ENCODE measurements at regions not wholly inside any gene's neighbourhood (a gene's known extent, or its start where the extent isn't known, plus 50 kb on each side); places are given as distances from the start of the nearest gene placed in this dataset.

GRCh38 chr1:30229557-30229956, 493.8 kb downstream of the MATN1 start:
- no peak for TF ChIP-seq EP300 (conservative IDR thresholded peaks at IDR 0.05; ENCODE audit: poor library complexity, severe bottlenecking)
- TF ChIP-seq REST (IDR thresholded peaks at IDR 0.05; ENCODE audit: borderline replicate concordance): no peak
- no peak for TF ChIP-seq EZH2 (IDR thresholded peaks at IDR 0.05; ENCODE audit: borderline replicate concordance, insufficient read depth, low read length, poor library complexity, severe bottlenecking)
- no peak for TF ChIP-seq TAF1 (IDR thresholded peaks at IDR 0.05; ENCODE audit: low read depth)
- no peak for TF ChIP-seq RAD21 (conservative IDR thresholded peaks at IDR 0.05)
- no peak for TF ChIP-seq SMC3 (conservative IDR thresholded peaks at IDR 0.05; ENCODE audit: poor library complexity)
- no peak for TF ChIP-seq MXI1 (conservative IDR thresholded peaks at IDR 0.05; ENCODE audit: poor library complexity, severe bottlenecking)
- TF ChIP-seq CTCF (IDR thresholded peaks at IDR 0.05; ENCODE audit: poor library complexity, severe bottlenecking): no peak
- TF ChIP-seq POLR2AphosphoS5 (IDR thresholded peaks at IDR 0.05): no peak
- H3K9me3 ChIP-seq (ENCODE audit: low read length): no peaks in the 10 kb centered on the region
- H3K79me2 ChIP-seq (replicated peaks; ENCODE audit: insufficient read depth, low read length): no peaks in the 10 kb centered on the region
- H3K9ac ChIP-seq (ENCODE audit: low read length): no peak overlapping the region
- H3F3A ChIP-seq (ENCODE audit: insufficient read depth, low read length, poor library complexity, severe bottlenecking): no peaks in the 10 kb centered on the region
- H3K9me2 ChIP-seq (ENCODE audit: insufficient read depth, low read length): no peaks in the 10 kb centered on the region
- no peaks in the 10 kb centered on the region for H4K20me1 ChIP-seq (ENCODE audit: insufficient read depth)
- no peaks in the 10 kb centered on the region for H3K36me3 ChIP-seq (ENCODE audit: insufficient read depth, low read length)
- H3K4me2 ChIP-seq (ENCODE audit: low read length): no peak overlapping the region
- H3K27ac ChIP-seq (ENCODE audit: low read length): no peak overlapping the region
- no peaks in the 10 kb centered on the region for H3K27me3 ChIP-seq (ENCODE audit: insufficient read depth, low read depth, low read length)
- no peak overlapping the region for H3K4me3 ChIP-seq (ENCODE audit: low read length)
- no peak overlapping the region for H2AFZ ChIP-seq (ENCODE audit: low read depth, low read length)

- Histone ChIP-seq H3K36me3 (ENCODE audit: insufficient read depth, low read length) (no peaks in the 10 kb centered on the region), H3F3A (ENCODE audit: insufficient read depth, low read length, poor library complexity, severe bottlenecking) (no peaks in the 10 kb centered on the region), H3K4me2 (ENCODE audit: low read length) (no peak overlapping the region), H3K9me2 (ENCODE audit: insufficient read depth, low read length) (no peaks in the 10 kb centered on the region), H3K79me2 (replicated peaks; ENCODE audit: insufficient read depth, low read length) (no peaks in the 10 kb centered on the region), H4K20me1 (ENCODE audit: insufficient read depth) (no peaks in the 10 kb centered on the region), H2AFZ (ENCODE audit: low read depth, low read length) (no peak overlapping the region), H3K4me3 (ENCODE audit: low read length) (no peak overlapping the region), H3K9me3 (ENCODE audit: low read length) (no peaks in the 10 kb centered on the region), H3K27me3 (ENCODE audit: insufficient read depth, low read depth, low read length) (no peaks in the 10 kb centered on the region), H3K9ac (ENCODE audit: low read length) (no peak overlapping the region), H3K27ac (ENCODE audit: low read length) (no peak overlapping the region)
- TF ChIP-seq CTCF (IDR thresholded peaks at IDR 0.05; ENCODE audit: poor library complexity, severe bottlenecking) (no peak), MXI1 (conservative IDR thresholded peaks at IDR 0.05; ENCODE audit: poor library complexity, severe bottlenecking) (no peak), REST (IDR thresholded peaks at IDR 0.05; ENCODE audit: borderline replicate concordance) (no peak), TAF1 (IDR thresholded peaks at IDR 0.05; ENCODE audit: low read depth) (no peak), RAD21 (conservative IDR thresholded peaks at IDR 0.05) (no peak), EZH2 (IDR thresholded peaks at IDR 0.05; ENCODE audit: borderline replicate concordance, insufficient read depth, low read length, poor library complexity, severe bottlenecking) (no peak), POLR2AphosphoS5 (IDR thresholded peaks at IDR 0.05) (no peak), EP300 (conservative IDR thresholded peaks at IDR 0.05; ENCODE audit: poor library complexity, severe bottlenecking) (no peak), SMC3 (conservative IDR thresholded peaks at IDR 0.05; ENCODE audit: poor library complexity) (no peak)
Observed at GRCh38 chr1:30226648-30227047, 496.7 kb downstream of the MATN1 start.

Measured in neural cell (in vitro differentiated cells).